NCI-H2196 (cell line): ENCODE measurements at regions not wholly inside any gene's neighbourhood (a gene's known extent, or its start where the extent isn't known, plus 50 kb on each side); places are given as distances from the start of the nearest gene placed in this dataset.
A peak's percentile ranks its signal among the peaks of the same experiment; 100 is the strongest.
"Not testable (repeated sequence)": the region's sequence is repeated elsewhere in the genome, so short reads cannot be mapped to it uniquely, and the experiment has no call there.

ENCODE experiments used
- DNase-seq: peaks from one replicate; lab custom pipeline; 2025; ENCODE audit not compliant: unreplicated experiment; lab: John Stamatoyannopoulos, UW

- DNase-seq: no peak
These were observed 272.8 kb upstream of the TBX18 start for GRCh38 chr6:85037221-85037620.

DNA sequence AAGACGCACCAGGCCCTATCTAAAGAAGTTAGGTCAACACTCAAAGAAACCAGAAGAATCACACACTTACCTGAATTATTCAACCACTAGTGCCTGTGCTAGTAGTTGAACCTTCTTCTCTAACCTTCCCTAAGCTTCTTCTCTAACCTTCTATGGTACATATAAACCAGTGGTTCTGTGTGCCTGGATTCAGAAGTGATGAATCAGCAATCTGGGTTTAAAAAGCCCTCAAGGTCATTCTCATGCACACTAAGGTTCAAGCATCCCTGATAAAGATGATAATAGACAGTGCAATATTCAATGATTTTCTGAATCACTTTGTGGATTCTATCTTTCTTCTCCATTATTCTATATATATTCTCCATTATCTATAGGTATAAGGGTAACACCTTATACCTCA, 271.4 kb upstream of the TBX18 start:
- no peak for DNase-seq

GRCh38 chr6:85033547-85033946, 269.1 kb upstream of the TBX18 start:
- no peak for DNase-seq

DNA sequence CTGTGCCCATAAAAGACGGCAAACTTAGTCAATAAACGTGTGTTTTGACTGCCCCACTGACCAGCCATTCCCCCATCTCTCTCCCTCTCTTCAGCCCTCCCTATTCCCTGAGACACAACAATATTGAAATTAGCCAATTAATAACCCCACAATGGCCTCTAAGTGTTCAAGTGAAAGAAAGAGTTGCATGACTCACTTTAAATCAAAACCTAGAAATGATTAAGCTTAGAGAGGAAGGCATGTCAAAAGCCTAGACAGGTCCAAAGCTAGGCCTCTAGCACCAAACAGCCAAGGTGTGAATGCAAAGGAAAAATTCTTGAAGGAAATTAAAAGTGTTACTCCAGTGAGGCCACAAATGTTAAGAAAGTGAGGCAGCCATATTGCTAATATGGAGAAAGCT, 261.6 kb upstream of the TBX18 start:
- DNase-seq: no peak

DNA sequence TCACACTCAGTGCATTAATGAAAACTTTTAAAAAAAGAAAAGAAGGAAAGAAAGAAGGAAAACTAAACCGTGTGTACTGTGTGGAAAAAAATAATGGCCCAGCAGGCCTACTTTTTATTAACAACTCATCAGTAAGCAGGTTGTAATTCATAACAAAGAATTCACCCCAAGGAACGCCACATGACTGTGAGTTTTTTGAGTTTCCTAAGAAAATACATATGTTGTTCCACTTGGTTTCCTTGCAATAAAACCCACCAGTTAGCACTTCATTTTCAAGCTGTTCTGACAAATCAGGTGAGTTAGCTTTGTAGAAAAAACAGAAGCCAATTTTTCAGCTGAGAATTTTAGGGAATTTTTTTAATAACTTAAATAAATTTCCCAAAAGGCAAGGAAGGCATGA, 259.3 kb upstream of the TBX18 start:
- no peak for DNase-seq

GRCh38 chr6:85017352-85017751, 253.0 kb upstream of the TBX18 start:
- no peak for DNase-seq

DNA sequence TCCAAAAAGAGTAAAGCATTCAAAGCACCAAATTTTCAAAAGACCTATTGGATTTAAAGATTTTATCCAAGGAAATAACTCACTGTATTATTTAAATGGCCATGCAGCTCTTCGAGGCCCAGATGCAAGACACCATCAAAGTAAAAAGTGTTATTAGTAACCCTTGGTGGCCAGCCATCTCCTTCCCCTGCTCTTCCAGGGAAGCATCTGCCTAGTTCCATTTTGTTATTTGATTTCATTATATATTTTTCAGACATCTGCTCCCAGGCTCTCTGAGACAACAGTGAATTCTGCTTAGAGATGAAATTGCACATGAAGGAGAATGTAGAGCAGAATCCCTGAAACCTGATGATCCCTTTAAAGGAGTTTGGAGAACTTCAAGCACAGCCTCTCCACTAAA, 252.3 kb upstream of the TBX18 start:
- no peak for DNase-seq

GRCh38 chr6:85015396-85015990, 251.1 kb upstream of the TBX18 start:
- peak; percentile 0 for DNase-seq

GRCh38 chr6:85010865-85011264, 246.5 kb upstream of the TBX18 start:
- DNase-seq: no peak

GRCh38 chr6:85008296-85009009, 244.1 kb upstream of the TBX18 start:
- no peak for DNase-seq

DNA sequence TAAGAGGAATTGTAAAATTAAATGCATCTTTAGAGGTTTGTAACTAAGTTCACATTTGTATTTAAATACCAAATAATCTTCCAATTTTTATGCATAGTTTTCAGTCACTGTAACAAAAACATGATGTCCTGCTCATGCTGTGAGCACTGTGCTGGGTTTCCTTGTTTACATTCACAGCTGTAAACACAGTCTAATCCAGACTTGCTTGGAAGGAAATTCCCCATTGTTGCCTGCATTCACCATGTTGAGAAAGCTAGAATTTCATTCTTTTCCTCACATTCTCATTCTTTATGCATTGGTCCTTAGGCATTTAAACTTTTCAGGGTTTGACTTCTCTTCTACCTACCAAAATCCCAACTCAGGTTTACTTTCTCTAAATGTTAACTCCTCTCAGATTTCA, 242.0 kb upstream of the TBX18 start:
- DNase-seq: no peak

DNA sequence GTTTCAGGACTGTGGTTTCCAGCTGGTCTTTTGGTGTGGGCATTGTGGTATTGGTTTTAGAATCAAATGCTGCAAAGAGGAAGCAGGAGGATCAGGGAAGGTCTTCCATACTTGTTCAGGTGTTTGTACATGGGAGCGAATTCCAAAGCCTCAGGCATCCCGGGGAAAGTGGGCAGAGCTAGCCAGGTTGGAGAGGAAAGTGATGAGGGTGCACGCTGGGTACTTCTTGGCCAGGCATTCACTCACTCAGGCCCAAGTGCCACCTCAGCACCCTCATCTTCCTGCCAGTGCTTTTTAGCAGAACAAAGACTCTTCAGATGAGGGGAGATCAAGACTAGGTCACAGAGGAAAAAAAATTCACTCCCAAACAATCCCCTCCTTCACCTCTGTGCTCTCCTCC, 241.1 kb upstream of the TBX18 start:
- DNase-seq: no peak

DNA sequence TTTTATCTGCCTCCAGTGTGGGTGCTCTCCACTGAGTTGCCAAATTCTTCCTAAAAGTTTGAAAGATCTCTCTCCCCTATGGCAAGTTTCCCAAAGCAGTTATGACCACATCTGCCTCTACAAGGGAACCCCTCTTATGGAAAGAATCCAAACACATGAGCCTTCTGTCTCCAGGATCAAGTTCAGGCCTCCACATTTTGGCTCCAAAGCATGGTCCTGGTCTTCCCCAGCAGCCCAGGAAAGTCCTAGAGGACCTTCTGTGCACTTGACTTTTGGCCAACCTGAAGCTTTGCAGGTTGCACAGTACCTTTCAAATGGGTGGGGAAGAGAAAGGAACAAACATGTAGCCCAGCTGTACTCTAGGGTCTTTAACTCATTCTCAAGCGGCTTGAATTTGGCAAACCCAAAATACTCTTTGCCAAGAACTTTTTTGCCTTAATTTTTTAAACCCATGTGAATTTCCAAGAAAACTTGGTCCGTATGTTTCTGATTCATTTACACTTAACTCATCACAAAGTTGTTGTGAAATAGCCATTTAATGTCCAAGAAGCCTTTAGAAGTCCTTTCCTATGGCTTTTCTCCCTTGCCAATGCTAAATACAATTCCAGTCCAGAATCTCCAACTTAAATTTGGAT, 240.1 kb upstream of the TBX18 start:
- no peak for DNase-seq

- no peak for DNase-seq
These were observed 238.4 kb upstream of the TBX18 start for GRCh38 chr6:85002847-85003246.

GRCh38 chr6:85000001-85000400, 235.6 kb upstream of the TBX18 start:
- DNase-seq: no peak

GRCh38 chr6:84998223-84998622, 233.8 kb upstream of the TBX18 start:
- no peak for DNase-seq

DNA sequence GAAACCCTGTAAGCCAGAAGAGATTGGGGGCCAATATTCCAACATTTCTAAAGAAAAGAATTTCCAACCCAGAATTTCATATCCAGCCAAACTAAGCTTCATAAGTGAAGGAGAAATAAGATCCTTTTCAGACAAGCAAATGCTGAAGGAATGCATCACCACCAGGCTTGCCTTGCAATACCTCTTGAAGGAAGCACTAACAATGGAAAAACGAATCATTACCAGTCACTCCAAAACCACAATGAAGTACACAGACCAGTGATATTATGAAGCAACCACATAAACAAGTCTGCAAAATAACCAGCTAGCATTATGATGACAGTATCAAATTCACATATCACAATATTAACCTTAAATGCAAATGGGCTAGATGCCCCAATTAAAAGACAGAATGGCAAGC, 224.4 kb upstream of the TBX18 start:
- not testable (repeated sequence) for DNase-seq

DNA sequence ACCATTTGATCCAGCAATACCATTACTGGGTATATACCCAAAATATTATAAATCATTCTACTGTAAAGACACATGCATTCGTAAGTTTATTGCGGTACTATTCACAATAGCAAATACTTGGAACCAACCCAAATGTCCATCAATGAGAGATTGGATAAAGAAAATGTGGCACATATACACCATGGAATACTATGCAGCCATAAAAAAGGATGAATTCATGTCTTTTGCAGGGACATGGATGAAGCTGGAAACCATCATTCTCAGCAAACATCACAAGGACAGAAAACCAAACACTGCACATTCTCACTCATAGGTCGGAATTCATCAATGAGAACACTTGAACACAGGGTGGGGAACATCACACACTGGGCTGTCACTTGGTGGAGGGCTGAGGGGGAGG, 221.1 kb upstream of the TBX18 start:
- DNase-seq: not testable (repeated sequence)

DNA sequence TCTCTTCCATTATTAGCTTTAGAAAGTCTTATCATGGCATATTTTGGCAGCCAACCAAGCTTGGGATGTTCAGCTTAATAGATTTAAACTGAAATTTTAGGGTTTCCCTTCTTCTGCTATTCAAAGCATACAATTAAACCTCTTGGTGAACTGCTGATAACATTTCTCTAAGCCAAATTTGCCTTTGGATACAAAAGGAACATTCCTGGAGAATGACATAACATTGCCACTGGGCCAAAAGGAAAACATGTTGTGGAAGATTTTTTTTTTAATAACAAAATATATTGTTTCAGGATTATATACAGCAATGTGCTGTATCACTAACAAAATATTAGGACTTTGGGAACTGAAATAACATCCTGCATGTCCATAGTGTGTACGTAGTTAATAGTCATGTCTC, 215.1 kb upstream of the TBX18 start:
- DNase-seq: no peak

DNA sequence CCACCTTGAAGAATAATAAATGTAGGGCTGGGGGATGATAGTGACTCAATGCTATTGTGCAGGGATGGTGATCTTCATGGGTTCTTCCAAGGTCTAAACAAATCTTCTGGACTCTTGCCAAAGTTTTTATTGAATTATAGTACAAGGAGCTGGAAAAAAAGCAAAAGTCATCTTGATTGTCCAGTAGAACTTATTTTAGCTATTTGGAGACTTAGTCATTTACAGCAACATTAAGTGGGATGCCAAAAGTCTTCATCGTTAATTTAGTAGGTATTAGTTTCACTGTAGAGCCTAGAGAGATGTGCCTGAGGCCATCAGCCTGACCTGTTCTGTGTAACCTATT, 212.9 kb upstream of the TBX18 start:
- DNase-seq: no peak

GRCh38 chr6:84976526-84977362, 212.3 kb upstream of the TBX18 start:
- DNase-seq: no peak

GRCh38 chr6:84975316-84975715, 210.9 kb upstream of the TBX18 start:
- no peak for DNase-seq
